ENCODE measurements at regions not wholly inside any gene's neighbourhood (a gene's known extent, or its start where the extent isn't known, plus 50 kb on each side); places are given as distances from the start of the nearest gene placed in this dataset.

- Histone ChIP-seq H3K9me3 (ENCODE audit: low read length) (no peaks in the 10 kb centered on the region), H3K36me3 (ENCODE audit: insufficient read depth, low read length) (no peaks in the 10 kb centered on the region), H3K9ac (ENCODE audit: low read length) (no peak overlapping the region), H3K4me2 (ENCODE audit: low read length) (no peak overlapping the region), H3K79me2 (replicated peaks; ENCODE audit: insufficient read depth, low read length) (no peaks in the 10 kb centered on the region), H3K27ac (ENCODE audit: low read length) (no peak overlapping the region), H3K4me3 (ENCODE audit: low read length) (no peak overlapping the region), H2AFZ (ENCODE audit: low read depth, low read length) (no peak overlapping the region), H3K9me2 (ENCODE audit: insufficient read depth, low read length) (no peaks in the 10 kb centered on the region), H3K27me3 (ENCODE audit: insufficient read depth, low read depth, low read length) (no peaks in the 10 kb centered on the region), H3F3A (ENCODE audit: insufficient read depth, low read length, poor library complexity, severe bottlenecking) (no peaks in the 10 kb centered on the region), H4K20me1 (ENCODE audit: insufficient read depth) (no peaks in the 10 kb centered on the region)
- TF ChIP-seq RAD21 (conservative IDR thresholded peaks at IDR 0.05): no peak
- no peak for TF ChIP-seq REST (IDR thresholded peaks at IDR 0.05; ENCODE audit: borderline replicate concordance)
- TF ChIP-seq EZH2 (IDR thresholded peaks at IDR 0.05; ENCODE audit: borderline replicate concordance, insufficient read depth, low read length, poor library complexity, severe bottlenecking): no peak
- TF ChIP-seq TAF1 (IDR thresholded peaks at IDR 0.05; ENCODE audit: low read depth): no peak
- no peak for TF ChIP-seq POLR2AphosphoS5 (IDR thresholded peaks at IDR 0.05)
- TF ChIP-seq SMC3 (conservative IDR thresholded peaks at IDR 0.05; ENCODE audit: poor library complexity): no peak
- no peak for TF ChIP-seq EP300 (conservative IDR thresholded peaks at IDR 0.05; ENCODE audit: poor library complexity, severe bottlenecking)
- TF ChIP-seq CTCF (IDR thresholded peaks at IDR 0.05; ENCODE audit: poor library complexity, severe bottlenecking): no peak
- no peak for TF ChIP-seq MXI1 (conservative IDR thresholded peaks at IDR 0.05; ENCODE audit: poor library complexity, severe bottlenecking)
Observed at GRCh38 chr1:199272139-199272544, 633.3 kb downstream of the PTPRC start.

GRCh38 chr1:199272628-199273086 lies 633.8 kb downstream of the PTPRC start:
- no peaks in the 10 kb centered on the region for H3K36me3 ChIP-seq (ENCODE audit: insufficient read depth, low read length)
- H3K4me2 ChIP-seq (ENCODE audit: low read length): no peak overlapping the region
- H3K79me2 ChIP-seq (replicated peaks; ENCODE audit: insufficient read depth, low read length): no peaks in the 10 kb centered on the region
- H3K9me3 ChIP-seq (ENCODE audit: low read length): no peaks in the 10 kb centered on the region
- H3K4me3 ChIP-seq (ENCODE audit: low read length): no peak overlapping the region
- H3K27me3 ChIP-seq (ENCODE audit: insufficient read depth, low read depth, low read length): no peaks in the 10 kb centered on the region
- no peak overlapping the region for H3K27ac ChIP-seq (ENCODE audit: low read length)
- no peaks in the 10 kb centered on the region for H3F3A ChIP-seq (ENCODE audit: insufficient read depth, low read length, poor library complexity, severe bottlenecking)
- no peak overlapping the region for H2AFZ ChIP-seq (ENCODE audit: low read depth, low read length)
- TF ChIP-seq RAD21 (conservative IDR thresholded peaks at IDR 0.05): no peak
- TF ChIP-seq SMC3 (conservative IDR thresholded peaks at IDR 0.05; ENCODE audit: poor library complexity): no peak
- TF ChIP-seq POLR2AphosphoS5 (IDR thresholded peaks at IDR 0.05): no peak
- TF ChIP-seq EZH2 (IDR thresholded peaks at IDR 0.05; ENCODE audit: borderline replicate concordance, insufficient read depth, low read length, poor library complexity, severe bottlenecking): no peak
- no peak for TF ChIP-seq TAF1 (IDR thresholded peaks at IDR 0.05; ENCODE audit: low read depth)
- TF ChIP-seq MXI1 (conservative IDR thresholded peaks at IDR 0.05; ENCODE audit: poor library complexity, severe bottlenecking): no peak
- TF ChIP-seq REST (IDR thresholded peaks at IDR 0.05; ENCODE audit: borderline replicate concordance): no peak
- no peak for TF ChIP-seq EP300 (conservative IDR thresholded peaks at IDR 0.05; ENCODE audit: poor library complexity, severe bottlenecking)
- no peak for TF ChIP-seq CTCF (IDR thresholded peaks at IDR 0.05; ENCODE audit: poor library complexity, severe bottlenecking)
- H3K9me2 ChIP-seq (ENCODE audit: insufficient read depth, low read length): no peaks in the 10 kb centered on the region
- H3K9ac ChIP-seq (ENCODE audit: low read length): no peak overlapping the region
- no peaks in the 10 kb centered on the region for H4K20me1 ChIP-seq (ENCODE audit: insufficient read depth)

Measured in neural cell (in vitro differentiated cells).